ENCODE measurements at regions not wholly inside any gene's neighbourhood (a gene's known extent, or its start where the extent isn't known, plus 50 kb on each side); places are given as distances from the start of the nearest gene placed in this dataset.

DNA sequence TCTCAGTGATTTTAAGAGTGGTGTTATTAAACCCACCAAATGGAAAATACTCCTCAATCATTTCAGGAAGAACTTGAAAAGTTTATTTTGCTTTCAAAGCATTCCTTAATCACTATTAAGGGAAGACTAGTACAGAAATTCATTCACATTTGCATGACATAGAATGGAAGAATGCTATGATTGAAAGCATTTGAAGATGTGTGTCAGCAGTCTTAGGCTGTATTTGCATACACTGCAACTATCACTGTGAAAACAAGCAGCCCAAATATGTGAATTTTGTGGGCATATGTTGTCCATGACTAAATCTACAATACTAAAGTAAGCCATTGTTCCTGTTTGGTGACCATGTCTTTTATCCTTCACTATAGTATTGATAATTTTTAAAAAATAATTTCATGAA, 95.8 kb downstream of the CNTN3 start:
- TF ChIP-seq CTCF (IDR thresholded peaks at IDR 0.05) (no peak), POLR2A (IDR thresholded peaks at IDR 0.05) (no peak)

All from breast epithelium (tissue), 3 donors.